Testis (tissue), 2 donors: ENCODE measurements at regions not wholly inside any gene's neighbourhood (a gene's known extent, or its start where the extent isn't known, plus 50 kb on each side); places are given as distances from the start of the nearest gene placed in this dataset.

Experiments
- CTCF ChIP-seq, 3 experiments: fragments of 450-650 bp in 2 of 3; fragments of 200-600 bp in 1 of 3; sonication (generic) in 1 of 3; IDR thresholded peaks; one replicate each; pipeline ENCODE4 v1.5.1; 2016 to 2019; ENCODE audit warnings: antibody characterized with exemption in 3 of 3, mild to moderate bottlenecking in 2 of 3, moderate library complexity in 1 of 3
- POLR2A ChIP-seq: fragments of 450-650 bp; IDR thresholded peaks from one replicate; pipeline ENCODE4 v1.6.1; 2017; ENCODE audit warnings: antibody characterized with exemption, mild to moderate bottlenecking, moderate library complexity

- no peak for TF ChIP-seq CTCF (IDR thresholded peaks at IDR 0.05)
- no peak for TF ChIP-seq POLR2A
These were observed 578.7 kb downstream of the GLRX3 start for GRCh38 chr10:130714742-130715467.
